H9 (cell line): ENCODE measurements at regions not wholly inside any gene's neighbourhood (a gene's known extent, or its start where the extent isn't known, plus 50 kb on each side); places are given as distances from the start of the nearest gene placed in this dataset.

ENCODE experiments used
- DNase-seq: peaks from one replicate; pipeline ENCODE4 v3.0.0-alpha.2; 2017
- H2AFZ ChIP-seq: one replicate; pipeline ENCODE4 v1.6.1; 2013; ENCODE audit warnings: mild to moderate bottlenecking, low read length, control low read depth, moderate library complexity
- H2AK5ac ChIP-seq: 2 replicates; pipeline ENCODE4 v1.6.1; 2013; ENCODE audit warnings: low read length, control low read depth, mixed read lengths; ENCODE audit not compliant: insufficient read length
- H2BK120ac ChIP-seq: one replicate; pipeline ENCODE4 v1.6.1; 2013; ENCODE audit warnings: low read depth, mild to moderate bottlenecking, low read length, control low read depth, inconsistent platforms; ENCODE audit not compliant: poor library complexity, severe bottlenecking
- H2BK12ac ChIP-seq: 2 replicates; pipeline ENCODE4 v1.6.1; 2013; ENCODE audit warnings: low read length, control low read depth, mixed read lengths, low read depth; ENCODE audit not compliant: insufficient read length
- H2BK15ac ChIP-seq: 2 replicates; pipeline ENCODE4 v1.6.1; 2013; ENCODE audit warnings: low read depth, low read length, control low read depth
- H2BK20ac ChIP-seq: one replicate; pipeline ENCODE4 v1.6.1; 2013; ENCODE audit warnings: low read depth, mild to moderate bottlenecking, low read length, control low read depth, inconsistent platforms; ENCODE audit not compliant: poor library complexity, severe bottlenecking
- H2BK5ac ChIP-seq: 2 replicates; pipeline ENCODE4 v1.6.1; 2013; ENCODE audit warnings: low read length, control low read depth, mixed read lengths; ENCODE audit not compliant: insufficient read length
- H3K14ac ChIP-seq: 2 replicates; pipeline ENCODE4 v1.6.1; 2013; ENCODE audit warnings: low read length, control low read depth; ENCODE audit not compliant: insufficient read depth
- H3K18ac ChIP-seq: 2 replicates; pipeline ENCODE4 v1.6.1; 2013; ENCODE audit warnings: low read depth, mild to moderate bottlenecking, mixed read lengths, low read length, control low read depth; ENCODE audit not compliant: insufficient read length
- H3K23ac ChIP-seq: 2 replicates; pipeline ENCODE4 v1.6.1; 2013; ENCODE audit warnings: low read length, control low read depth, mixed read lengths, low read depth; ENCODE audit not compliant: insufficient read length
- H3K23me2 ChIP-seq: 2 replicates; pipeline ENCODE4 v1.6.1; 2013; ENCODE audit warnings: low read depth, mild to moderate bottlenecking, mixed read lengths, low read length, control low read depth; ENCODE audit not compliant: insufficient read length, poor library complexity, severe bottlenecking
- H3K27ac ChIP-seq: 2 replicates; pipeline ENCODE4 v1.5.1; 2013; ENCODE audit warnings: low read length, control low read depth, mixed read lengths, low read depth; ENCODE audit not compliant: insufficient read length
- H3K27me3 ChIP-seq: 2 replicates; pipeline ENCODE4 v1.6.1; 2013; ENCODE audit warnings: low read length, control low read depth, inconsistent platforms; ENCODE audit not compliant: insufficient read depth
- H3K4ac ChIP-seq: 2 replicates; pipeline ENCODE4 v1.6.1; 2013; ENCODE audit warnings: low read depth, mild to moderate bottlenecking, control low read depth, inconsistent platforms, low read length, moderate library complexity
- H3K4me1 ChIP-seq: 2 replicates; pipeline ENCODE4 v1.6.1; 2013; ENCODE audit warnings: low read length, control low read depth, inconsistent platforms; ENCODE audit not compliant: insufficient read depth
- H3K4me2 ChIP-seq: 2 replicates; pipeline ENCODE4 v1.6.1; 2013; ENCODE audit warnings: low read length, control low read depth, mixed read lengths; ENCODE audit not compliant: insufficient read length, insufficient read depth
- H3K56ac ChIP-seq: 2 replicates; pipeline ENCODE4 v1.6.1; 2013; ENCODE audit warnings: low read depth, mild to moderate bottlenecking, mixed read lengths, low read length, control low read depth; ENCODE audit not compliant: insufficient read length
- H3K79me1 ChIP-seq: 2 replicates; pipeline ENCODE4 v1.6.1; 2013; ENCODE audit warnings: low read depth, mild to moderate bottlenecking, moderate library complexity, low read length, control low read depth, inconsistent platforms; ENCODE audit not compliant: insufficient read depth, poor library complexity, severe bottlenecking
- H3K79me2 ChIP-seq: 2 replicates; pipeline ENCODE4 v1.6.1; 2013; ENCODE audit warnings: low read length, control low read depth, inconsistent platforms; ENCODE audit not compliant: insufficient read depth
- H3K9ac ChIP-seq: 2 replicates; pipeline ENCODE4 v1.6.1; 2013; ENCODE audit warnings: low read length, control low read depth, mixed read lengths; ENCODE audit not compliant: insufficient read length; ENCODE audit errors: extremely low read depth
- H3K9me3 ChIP-seq: one replicate; pipeline ENCODE4 v1.6.1; 2013; ENCODE audit warnings: low read depth, low read length, inconsistent platforms; ENCODE audit not compliant: control insufficient read depth
- H3T11ph ChIP-seq: one replicate; pipeline ENCODE4 v1.6.1; 2013; ENCODE audit warnings: mild to moderate bottlenecking, low read length, control low read depth, inconsistent platforms
- H4K20me1 ChIP-seq: one replicate; pipeline ENCODE4 v1.6.1; 2013; ENCODE audit not compliant: control insufficient read depth, insufficient read length, insufficient read depth
- H4K5ac ChIP-seq: 2 replicates; pipeline ENCODE4 v1.6.1; 2013; ENCODE audit warnings: low read depth, mild to moderate bottlenecking, mixed read lengths, low read length, control low read depth; ENCODE audit not compliant: insufficient read length
- H4K8ac ChIP-seq: replicated peaks from 2 replicates; pipeline ENCODE4 v1.6.1; 2013; ENCODE audit warnings: low read length, control low read depth, mixed read lengths, low read depth; ENCODE audit not compliant: insufficient read length
- H4K91ac ChIP-seq: 2 replicates; pipeline ENCODE4 v1.6.1; 2013; ENCODE audit warnings: low read depth, mild to moderate bottlenecking, moderate library complexity, mixed read lengths, low read length, control low read depth; ENCODE audit not compliant: insufficient read length
- H3K27ac Mint-ChIP-seq, 3 experiments: 2 replicates in 2 of 3; 3 replicates in 1 of 3; pipeline ENCODE4 v1.8.0; 2020 to 2021; ENCODE audit warnings: mixed read lengths in 3 of 3, mild to moderate bottlenecking in 1 of 3, moderate library complexity in 1 of 3
- H3K27me3 Mint-ChIP-seq: 2 replicates; pipeline ENCODE4 v1.8.0; 2021; ENCODE audit warnings: low read depth, mild to moderate bottlenecking, moderate library complexity, mixed read lengths
- H3K36me3 Mint-ChIP-seq, 3 experiments: 2 replicates in 2 of 3; 3 replicates in 1 of 3; pipeline ENCODE4 v1.8.0; 2020 to 2021; ENCODE audit warnings: low read depth in 3 of 3, mixed read lengths in 3 of 3; ENCODE audit not compliant: insufficient read depth in 1 of 3
- H3K4me1 Mint-ChIP-seq, 2 experiments: 2 replicates each; pipeline ENCODE4 v1.8.0; 2020; ENCODE audit warnings: mixed read lengths in 2 of 2
- H3K4me3 Mint-ChIP-seq, 2 experiments: 2 replicates in 1 of 2; 3 replicates in 1 of 2; pipeline ENCODE4 v1.8.0; 2020 to 2021; ENCODE audit warnings: mild to moderate bottlenecking in 2 of 2, mixed read lengths in 2 of 2, moderate library complexity in 1 of 2
- H3K9me3 Mint-ChIP-seq, 2 experiments: 2 replicates in 1 of 2; 3 replicates in 1 of 2; pipeline ENCODE4 v1.8.0; 2020; ENCODE audit warnings: mild to moderate bottlenecking in 2 of 2, mixed read lengths in 2 of 2, moderate library complexity in 1 of 2
- WGBS: extraction: QIAGEN DNeasy Blood & Tissue Kit; methylation state at CpG from one replicate; pipeline ENCODE4 v1.1.7; 2013; ENCODE audit warnings: missing lambda C conversion rate, low lambda C conversion rate, mixed read lengths; ENCODE audit not compliant: insufficient read length; ENCODE audit errors: extremely low coverage; 5-methylcytosine and 5-hydroxymethylcytosine counted together
- TF ChIP-seq, protein P1 (sequence below): fragments of 200-600 bp; sonication (generic); conservative IDR thresholded peaks from 3 replicates; pipeline ENCODE4 v1.8.0; 2021; ENCODE audit warnings: antibody characterized with exemption, mild to moderate bottlenecking

DNA sequence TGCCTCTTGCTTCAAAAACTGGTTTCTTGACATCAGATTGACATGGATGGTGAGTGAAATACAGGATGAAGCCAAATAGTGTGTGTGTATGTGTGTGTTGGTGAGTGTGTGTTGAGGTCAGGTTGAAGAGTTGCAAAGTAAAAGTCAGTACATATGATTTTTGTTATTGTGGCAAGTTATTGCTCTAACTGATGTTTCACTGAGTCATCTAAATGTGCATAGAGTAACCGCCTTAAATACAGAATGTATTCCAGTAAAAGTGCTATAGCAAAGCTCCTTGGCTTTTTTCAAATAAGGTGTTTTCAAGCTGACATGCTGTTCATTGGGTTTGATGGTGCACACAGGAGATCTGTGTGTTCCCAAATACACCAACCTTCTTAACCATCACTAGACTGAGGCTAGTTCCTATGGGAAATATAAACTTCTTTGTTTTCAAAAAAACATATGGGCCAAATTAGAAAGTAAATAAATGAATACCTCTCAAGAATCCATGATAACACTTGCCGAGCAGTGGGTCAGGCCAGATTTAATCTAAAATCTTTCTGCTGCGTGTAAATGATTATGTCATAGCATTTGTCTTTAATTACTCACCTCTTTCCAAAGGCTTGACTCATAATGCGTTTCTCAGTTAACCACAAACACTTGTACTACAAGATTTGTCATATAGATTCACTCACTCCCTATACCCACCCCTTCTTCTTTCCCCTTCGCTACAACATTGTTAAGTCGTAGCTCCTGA, 151.1 kb downstream of the LYPLAL1 start:
- H3K36me3 Mint-ChIP-seq: peaks cover 0 to 4% (median 3%) of the 10 kb centered on the region in 3 experiments; a peak in 3 of 7 replicates
- no peak overlapping the region for H3K27ac Mint-ChIP-seq

More for the DNA sequence above, 151.1 kb downstream of the LYPLAL1 start:
- H3K79me1 ChIP-seq: no peaks in the 10 kb centered on the region
- H2BK20ac ChIP-seq: no peak overlapping the region
- H3K79me2 ChIP-seq: no peaks in the 10 kb centered on the region
- no peaks in the 10 kb centered on the region for H3K27me3 ChIP-seq
- Mint-ChIP-seq H3K4me1 (no peaks in the 10 kb centered on the region), H3K4me3 (no peak overlapping the region), H3K27me3 (no peaks in the 10 kb centered on the region), H3K9me3 (no peaks in the 10 kb centered on the region; a peak in 1 of 5 replicates)
- no peak overlapping the region for H3K18ac ChIP-seq
- H3K9me3 ChIP-seq: no peaks in the 10 kb centered on the region
- no peak overlapping the region for H2AK5ac ChIP-seq
- no peak overlapping the region for H4K5ac ChIP-seq
- H4K91ac ChIP-seq: no peak overlapping the region
- H3T11ph ChIP-seq: no peak overlapping the region
- no peak overlapping the region for H4K8ac ChIP-seq
- H3K9ac ChIP-seq: no peak overlapping the region
- H3K4me2 ChIP-seq: no peak overlapping the region
- H3K14ac ChIP-seq: no peak overlapping the region
- H4K20me1 ChIP-seq: no peaks in the 10 kb centered on the region
- H2BK120ac ChIP-seq: no peak overlapping the region
- no peak overlapping the region for H2BK15ac ChIP-seq
- no peak overlapping the region for H3K4ac ChIP-seq
- no peak overlapping the region for H3K56ac ChIP-seq
- no peak for DNase-seq
- H3K23ac ChIP-seq: no peak overlapping the region
- no peak overlapping the region for H2BK12ac ChIP-seq
- H2BK5ac ChIP-seq: no peak overlapping the region
- no peaks in the 10 kb centered on the region for H3K23me2 ChIP-seq
- no peak overlapping the region for H2AFZ ChIP-seq
- no CpG with 5 or more reads among the region's 6 CpGs for WGBS
- TF ChIP-seq, protein P1, sequence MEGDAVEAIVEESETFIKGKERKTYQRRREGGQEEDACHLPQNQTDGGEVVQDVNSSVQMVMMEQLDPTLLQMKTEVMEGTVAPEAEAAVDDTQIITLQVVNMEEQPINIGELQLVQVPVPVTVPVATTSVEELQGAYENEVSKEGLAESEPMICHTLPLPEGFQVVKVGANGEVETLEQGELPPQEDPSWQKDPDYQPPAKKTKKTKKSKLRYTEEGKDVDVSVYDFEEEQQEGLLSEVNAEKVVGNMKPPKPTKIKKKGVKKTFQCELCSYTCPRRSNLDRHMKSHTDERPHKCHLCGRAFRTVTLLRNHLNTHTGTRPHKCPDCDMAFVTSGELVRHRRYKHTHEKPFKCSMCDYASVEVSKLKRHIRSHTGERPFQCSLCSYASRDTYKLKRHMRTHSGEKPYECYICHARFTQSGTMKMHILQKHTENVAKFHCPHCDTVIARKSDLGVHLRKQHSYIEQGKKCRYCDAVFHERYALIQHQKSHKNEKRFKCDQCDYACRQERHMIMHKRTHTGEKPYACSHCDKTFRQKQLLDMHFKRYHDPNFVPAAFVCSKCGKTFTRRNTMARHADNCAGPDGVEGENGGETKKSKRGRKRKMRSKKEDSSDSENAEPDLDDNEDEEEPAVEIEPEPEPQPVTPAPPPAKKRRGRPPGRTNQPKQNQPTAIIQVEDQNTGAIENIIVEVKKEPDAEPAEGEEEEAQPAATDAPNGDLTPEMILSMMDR: no peak
- no peak overlapping the region for H3K27ac ChIP-seq
- H3K4me1 ChIP-seq: no peaks in the 10 kb centered on the region
